Ishikawa (cell line): ENCODE measurements at regions not wholly inside any gene's neighbourhood (a gene's known extent, or its start where the extent isn't known, plus 50 kb on each side); places are given as distances from the start of the nearest gene placed in this dataset.

Experiments
- FOXM1 ChIP-seq: IDR thresholded peaks from 2 replicates; pipeline ENCODE4 v1.6.1; 2012; ENCODE audit warnings: low read depth, borderline replicate concordance
- TF ChIP-seq, protein P1 (sequence below): IDR thresholded peaks from 2 replicates; pipeline ENCODE4 v1.6.1; 2012

DNA sequence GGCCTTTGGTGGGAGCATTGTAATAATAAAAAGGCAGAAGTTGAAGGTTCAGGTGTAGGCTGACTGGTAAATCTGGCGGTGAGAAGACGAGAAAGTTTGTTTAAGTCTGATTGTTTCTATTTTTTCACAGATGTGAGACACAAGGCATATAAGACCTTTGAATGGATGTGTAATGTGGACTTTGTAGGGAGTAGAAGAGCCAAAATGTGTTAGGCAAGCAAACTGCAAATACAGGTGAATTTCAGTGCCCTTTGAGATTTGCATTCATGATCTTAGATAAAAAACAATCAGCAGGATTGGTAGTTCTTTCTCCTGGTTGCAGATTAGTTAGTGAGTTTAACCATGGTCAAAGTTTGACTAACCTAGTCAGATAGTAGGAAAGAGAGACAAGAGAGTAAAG is 238.9 kb downstream of the FRK start:
- TF ChIP-seq FOXM1 = no peak
- TF ChIP-seq, protein P1, sequence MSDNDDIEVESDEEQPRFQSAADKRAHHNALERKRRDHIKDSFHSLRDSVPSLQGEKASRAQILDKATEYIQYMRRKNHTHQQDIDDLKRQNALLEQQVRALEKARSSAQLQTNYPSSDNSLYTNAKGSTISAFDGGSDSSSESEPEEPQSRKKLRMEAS = no peak
